ENCODE measurements at regions not wholly inside any gene's neighbourhood (a gene's known extent, or its start where the extent isn't known, plus 50 kb on each side); places are given as distances from the start of the nearest gene placed in this dataset.

DNA sequence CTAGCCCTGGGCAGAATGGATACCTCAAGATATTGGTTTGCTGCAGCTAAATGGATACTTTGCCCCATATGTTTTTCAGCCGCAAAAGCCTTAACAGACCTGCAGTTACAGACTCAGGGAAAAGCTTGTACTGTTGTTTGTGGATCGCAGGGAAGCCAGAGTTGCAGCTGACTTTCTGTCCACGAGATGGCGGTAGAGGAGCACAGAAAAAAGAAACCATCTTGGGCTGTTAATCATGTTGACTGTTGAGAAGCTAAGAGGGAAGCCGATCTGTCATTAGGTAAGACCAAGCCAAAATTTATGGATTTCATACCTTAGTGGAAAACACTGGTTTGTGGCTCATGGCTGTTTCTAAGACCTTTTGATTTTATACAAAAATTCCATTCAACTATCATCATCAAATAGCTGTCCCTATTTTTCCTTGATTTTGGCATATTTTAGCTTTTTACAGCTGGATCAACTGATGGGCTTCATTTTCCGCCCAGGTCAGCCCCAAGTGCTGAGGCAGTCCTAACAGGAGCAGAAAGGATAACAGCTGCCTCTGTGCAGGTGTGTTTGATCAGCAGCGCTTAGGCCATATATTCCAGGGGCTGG is 205.7 kb upstream of the ZPLD1 start:
- Histone ChIP-seq H2AFZ (ENCODE audit: low read length) (no peak overlapping the region), H3K4me1 (ENCODE audit: insufficient read depth, low read length) (no peaks in the 10 kb centered on the region), H3K4me3 (replicated peaks in 1 of 3; ENCODE audit: insufficient read depth in 1 of 3, low read depth in 2 of 3, low read length in 3 of 3) (no peak overlapping the region), H3K79me2 (ENCODE audit: insufficient read depth, low read length) (no peaks in the 10 kb centered on the region), H3K36me3 (replicated peaks in 1 of 2; ENCODE audit: control insufficient read depth in 1 of 2, insufficient read depth in 2 of 2, low read length in 2 of 2) (no peaks in the 10 kb centered on the region), H4K20me1 (ENCODE audit: insufficient read depth, low read length) (no peaks in the 10 kb centered on the region), H3K9me3 (ENCODE audit: low read length) (no peaks in the 10 kb centered on the region), H3K27me3 (ENCODE audit: control insufficient read depth in 1 of 2, insufficient read depth in 2 of 2, low read length in 2 of 2) (no peaks in the 10 kb centered on the region), H3K4me2 (ENCODE audit: low read depth, low read length) (no peak overlapping the region), H3K9ac (ENCODE audit: insufficient read depth, low read depth, low read length) (no peak overlapping the region), H3K27ac (ENCODE audit: extremely low read length, insufficient read depth, low read length) (no peak overlapping the region)
- ChIA-PET POLR2A (no interaction called here), CTCF (ENCODE audit: low intra/inter-chr PET ratio, low total read pairs) (interaction anchor here (1.2 to 1.8 kb wide), 3 partner anchors 307 to 420 kb away, joined by 4 to 5 read pairs (median 4); no protein-coding TSS in a partner anchor)
- intact Hi-C loops (cut with micrococcal nuclease; ENCODE audit: unreplicated experiment) (loop anchor here (1.0 to 5.0 kb wide), 2 partner anchors 307 to 443 kb away; no protein-coding TSS in a partner anchor), in situ Hi-C loops (cut with HindIII; ENCODE audit: extremely low pct_ligation_motif_present, low pct_unique_long_range_greater_than_20kb) (loop anchor here (5.0 kb wide), 1 partner anchor 422 kb away; no protein-coding TSS in a partner anchor)
- WGBS (ENCODE audit: low lambda C conversion rate), result 17% methylated on average over 7 of the region's 7 CpGs
- DNase-seq (ENCODE audit: low spot score) (peak; percentile 51), FAIRE-seq (peak; percentile 72), ATAC-seq (peak; percentile 88)
- BruUV-seq (replicated peaks), result no TSS peak
- TF ChIP-seq YY1 (IDR thresholded peaks at IDR 0.05; ENCODE audit: insufficient read depth, insufficient replicate concordance, low read depth, low read length) (peak; percentile 24), ZNF703 (CRISPR knock-in tag; IDR thresholded peaks at IDR 0.05; ENCODE audit: borderline replicate concordance) (no peak), DR1 (CRISPR knock-in tag; IDR thresholded peaks at IDR 0.05) (no peak), DMAP1 (CRISPR knock-in tag; IDR thresholded peaks at IDR 0.05) (no peak), HDAC1 (CRISPR knock-in tag; IDR thresholded peaks at IDR 0.05) (no peak), ZNF30 (CRISPR knock-in tag; IDR thresholded peaks at IDR 0.05) (no peak), POGK (CRISPR knock-in tag; conservative IDR thresholded peaks at IDR 0.05) (no peak), TBL1XR1 (IDR thresholded peaks at IDR 0.05; ENCODE audit: borderline replicate concordance, low read length, partially characterized antibody) (no peak), RAD21 (CRISPR knock-in tag; IDR thresholded peaks at IDR 0.05) (peak; percentile 62; the same call in 1 of the 2 replicates), DPF2 (CRISPR knock-in tag; IDR thresholded peaks at IDR 0.05; ENCODE audit: borderline replicate concordance, low read depth) (no peak), ZNF33A (CRISPR knock-in tag; IDR thresholded peaks at IDR 0.05; ENCODE audit: borderline replicate concordance) (peak; percentile 48; the same call in 1 of the 2 replicates), HOXA5 (CRISPR knock-in tag; IDR thresholded peaks at IDR 0.05) (0 out of 2 replicates have a peak, but pooled peaks have one; percentile 36), SMC3 (IDR thresholded peaks at IDR 0.05; ENCODE audit: low read length) (peak; percentile 82), STAG1 (CRISPR knock-in tag; IDR thresholded peaks at IDR 0.05) (peak; percentile 86), WIZ (CRISPR knock-in tag; IDR thresholded peaks at IDR 0.05) (no peak)
- TF ChIP-seq, protein P1, sequence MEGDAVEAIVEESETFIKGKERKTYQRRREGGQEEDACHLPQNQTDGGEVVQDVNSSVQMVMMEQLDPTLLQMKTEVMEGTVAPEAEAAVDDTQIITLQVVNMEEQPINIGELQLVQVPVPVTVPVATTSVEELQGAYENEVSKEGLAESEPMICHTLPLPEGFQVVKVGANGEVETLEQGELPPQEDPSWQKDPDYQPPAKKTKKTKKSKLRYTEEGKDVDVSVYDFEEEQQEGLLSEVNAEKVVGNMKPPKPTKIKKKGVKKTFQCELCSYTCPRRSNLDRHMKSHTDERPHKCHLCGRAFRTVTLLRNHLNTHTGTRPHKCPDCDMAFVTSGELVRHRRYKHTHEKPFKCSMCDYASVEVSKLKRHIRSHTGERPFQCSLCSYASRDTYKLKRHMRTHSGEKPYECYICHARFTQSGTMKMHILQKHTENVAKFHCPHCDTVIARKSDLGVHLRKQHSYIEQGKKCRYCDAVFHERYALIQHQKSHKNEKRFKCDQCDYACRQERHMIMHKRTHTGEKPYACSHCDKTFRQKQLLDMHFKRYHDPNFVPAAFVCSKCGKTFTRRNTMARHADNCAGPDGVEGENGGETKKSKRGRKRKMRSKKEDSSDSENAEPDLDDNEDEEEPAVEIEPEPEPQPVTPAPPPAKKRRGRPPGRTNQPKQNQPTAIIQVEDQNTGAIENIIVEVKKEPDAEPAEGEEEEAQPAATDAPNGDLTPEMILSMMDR (CRISPR knock-in tag; IDR thresholded peaks at IDR 0.05), result peak; percentile 87
- TF ChIP-seq, protein P2, sequence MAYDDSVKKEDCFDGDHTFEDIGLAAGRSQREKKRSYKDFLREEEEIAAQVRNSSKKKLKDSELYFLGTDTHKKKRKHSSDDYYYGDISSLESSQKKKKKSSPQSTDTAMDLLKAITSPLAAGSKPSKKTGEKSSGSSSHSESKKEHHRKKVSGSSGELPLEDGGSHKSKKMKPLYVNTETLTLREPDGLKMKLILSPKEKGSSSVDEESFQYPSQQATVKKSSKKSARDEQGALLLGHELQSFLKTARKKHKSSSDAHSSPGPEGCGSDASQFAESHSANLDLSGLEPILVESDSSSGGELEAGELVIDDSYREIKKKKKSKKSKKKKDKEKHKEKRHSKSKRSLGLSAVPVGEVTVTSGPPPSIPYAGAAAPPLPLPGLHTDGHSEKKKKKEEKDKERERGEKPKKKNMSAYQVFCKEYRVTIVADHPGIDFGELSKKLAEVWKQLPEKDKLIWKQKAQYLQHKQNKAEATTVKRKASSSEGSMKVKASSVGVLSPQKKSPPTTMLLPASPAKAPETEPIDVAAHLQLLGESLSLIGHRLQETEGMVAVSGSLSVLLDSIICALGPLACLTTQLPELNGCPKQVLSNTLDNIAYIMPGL (CRISPR knock-in tag; IDR thresholded peaks at IDR 0.05; ENCODE audit: borderline replicate concordance in 1 of 2, low read depth in 1 of 2), result 0 out of 4 replicates have a peak, but pooled peaks of 1 of the 2 experiments have one; percentile 30
